Pancreas (tissue), 10 donors: ENCODE measurements at regions not wholly inside any gene's neighbourhood (a gene's known extent, or its start where the extent isn't known, plus 50 kb on each side); places are given as distances from the start of the nearest gene placed in this dataset.
A peak's percentile ranks its signal among the peaks of the same experiment; 100 is the strongest.

Experiments used
- ATAC-seq, 4 donors: fragments of 200-7000 bp; cut with Tn5 transposase; one replicate each; pipeline versions ENCODE4 v1.8.0 to v1.9.1; 2020; ENCODE audit warnings: mild to moderate bottlenecking in 4 of 4, moderate library complexity in 4 of 4
- DNase-seq, 6 donors: peaks; one replicate each; pipeline ENCODE4 v3.0.0-alpha.2; 2020
- FAIRE-seq: peaks from 2 replicates; lab custom pipeline; 2012; peaks lifted over from hg19 to GRCh38; lab: Jason Lieb, UNC
- H3K27ac ChIP-seq, 4 donors: fragments of 200-600 bp; sonication (generic); 1 replicate in 3 of 4; 2 replicates in 1 of 4; pipeline versions ENCODE4 v1.5.0 to v1.8.0; 2020
- H3K27me3 ChIP-seq, 4 donors: fragments of 200-600 bp; one replicate each; pipeline ENCODE4 v1.8.0; 2021
- H3K36me3 ChIP-seq, 3 donors: fragments of 200-600 bp; sonication (generic) in 1 of 3; one replicate each; pipeline versions ENCODE4 v1.5.0 to v1.8.0; 2020 to 2021
- H3K4me1 ChIP-seq, 3 donors: fragments of 200-600 bp; one replicate each; pipeline ENCODE4 v1.8.0; 2021
- H3K4me3 ChIP-seq, 4 donors: fragments of 200-600 bp; sonication (generic) in 2 of 4; one replicate each; pipeline versions ENCODE4 v1.5.0 to v1.8.0; 2020 to 2021
- H3K9me3 ChIP-seq, 4 donors: fragments of 200-600 bp; one replicate each; pipeline ENCODE4 v1.8.0; 2021
- CTCF ChIP-seq, 4 donors: fragments of 200-600 bp; sonication (generic) in 3 of 4; IDR thresholded peaks; one replicate each; pipeline versions ENCODE4 v1.5.0 to v1.8.0; 2021; ENCODE audit warnings: antibody characterized with exemption in 4 of 4
- WGBS, 2 donors: extraction: QIAGEN DNeasy Blood & Tissue Kit; methylation state at CpG; one replicate each; pipeline ENCODE4 v1.1.7; 2013; 5-methylcytosine and 5-hydroxymethylcytosine counted together
- intact Hi-C, 3 donors: fragments of 100-400 bp; cut with DNase I; formaldehyde crosslinking; loops; one replicate each; pipeline versions ENCODE4 v1.11.1 to v1.14.2; 2022
- donor health status: healthy with polysubstance abuse.
- donor health status: DM: no; HTN: no; CAD: no; lungs with moderate emphysema.
- donor health status: DM: no; HTN: no; CAD: no.
- donor health status: control.
- donor health status: control.
- donor health status: Bipolar disorder and iron deficiency.
- donor health status: DM: yes; HTN: yes; CAD: no.
- donor health status: DM: no; HTN: no; CAD: no.
- donor health status: DM: no; HTN: no; CAD: no.
- donor health status: DM: yes; HTN: yes; CAD: no.

- DNase-seq: peak in 3 of 6 donors; percentile 5 to 62 (median 35)
- intact Hi-C loops: no loop called here
- no peak for ATAC-seq
- TF ChIP-seq CTCF (IDR thresholded peaks at IDR 0.05): no peak
- no peak overlapping the region for H3K27ac ChIP-seq
- FAIRE-seq: no peak
- H3K9me3 ChIP-seq: no peaks in the 10 kb centered on the region
- no peaks in the 10 kb centered on the region for H3K4me1 ChIP-seq
- peaks cover 0 to 6% (median 0%) of the 10 kb centered on the region in 4 donors for H3K27me3 ChIP-seq
- no peaks in the 10 kb centered on the region for H3K36me3 ChIP-seq
- no peak overlapping the region for H3K4me3 ChIP-seq
- 77 to 89% methylated on average over 23 to 24 of the region's 24 CpGs for WGBS, 2 donors
These were observed 142.7 kb downstream of the KIF26A start for GRCh38 chr14:104280902-104281767.

GRCh38 chr14:104281768-104282301 is 143.4 kb downstream of the KIF26A start:
- no peak overlapping the region for H3K27ac ChIP-seq
- H3K9me3 ChIP-seq: no peaks in the 10 kb centered on the region
- no peak for ATAC-seq
- 79 to 93% methylated on average over 10 to 11 of the region's 11 CpGs for WGBS, 2 donors
- no peaks in the 10 kb centered on the region for H3K4me1 ChIP-seq
- peak in 3 of 6 donors; percentile 4 to 40 (median 30) for DNase-seq
- intact Hi-C loops: no loop called here
- peaks cover 0 to 6% (median 0%) of the 10 kb centered on the region in 4 donors for H3K27me3 ChIP-seq
- no peak for FAIRE-seq
- no peak for TF ChIP-seq CTCF (IDR thresholded peaks at IDR 0.05)
- H3K36me3 ChIP-seq: no peaks in the 10 kb centered on the region
- no peak overlapping the region for H3K4me3 ChIP-seq

GRCh38 chr14:104282332-104283196 is 144.2 kb downstream of the KIF26A start:
- Histone ChIP-seq H3K4me3 (no peak overlapping the region), H3K9me3 (no peaks in the 10 kb centered on the region), H3K27me3 (peaks cover 0 to 1% (median 0%) of the 10 kb centered on the region in 4 donors), H3K4me1 (no peaks in the 10 kb centered on the region), H3K36me3 (no peaks in the 10 kb centered on the region), H3K27ac (no peak overlapping the region)
- FAIRE-seq (no peak), DNase-seq (peak in 3 of 6 donors; percentile 4 to 57 (median 54)), ATAC-seq (no peak)
- TF ChIP-seq CTCF (IDR thresholded peaks at IDR 0.05): no peak
- WGBS, 2 donors: 70 to 83% methylated on average over 26 of the region's 26 CpGs
- intact Hi-C loops: no loop called here

- WGBS, 2 donors: 69 to 82% methylated on average over 25 of the region's 25 CpGs
- Histone ChIP-seq H3K4me3 (no peak overlapping the region), H3K27me3 (no peaks in the 10 kb centered on the region), H3K9me3 (no peaks in the 10 kb centered on the region), H3K27ac (no peak overlapping the region), H3K36me3 (no peaks in the 10 kb centered on the region), H3K4me1 (no peaks in the 10 kb centered on the region)
- ATAC-seq (no peak), FAIRE-seq (no peak), DNase-seq (peak in 2 of 6 donors; percentile 30 to 54)
- TF ChIP-seq CTCF (IDR thresholded peaks at IDR 0.05): no peak
- intact Hi-C loops: no loop called here
These were observed 145.1 kb downstream of the KIF26A start for GRCh38 chr14:104283197-104284106.
